ENCODE measurements at regions not wholly inside any gene's neighbourhood (a gene's known extent, or its start where the extent isn't known, plus 50 kb on each side); places are given as distances from the start of the nearest gene placed in this dataset.

GRCh38 chr20:4483961-4484360 lies 202.3 kb upstream of the PRNP start:
- Histone ChIP-seq H3K79me2 (ENCODE audit: insufficient read depth, low read length) (no peaks in the 10 kb centered on the region), H4K20me1 (ENCODE audit: control insufficient read depth, insufficient read depth, insufficient read length) (no peaks in the 10 kb centered on the region), H2AK5ac (ENCODE audit: insufficient read length, low read length) (no peak overlapping the region), H3K14ac (ENCODE audit: insufficient read depth, low read length) (no peak overlapping the region), H2AFZ (ENCODE audit: low read length) (no peak overlapping the region), H3K9ac (ENCODE audit: extremely low read depth, insufficient read length, low read length) (no peak overlapping the region), H3K56ac (ENCODE audit: insufficient read length, low read depth, low read length) (no peak overlapping the region), H3K79me1 (ENCODE audit: insufficient read depth, low read depth, low read length, poor library complexity, severe bottlenecking) (no peaks in the 10 kb centered on the region), H2BK12ac (ENCODE audit: insufficient read length, low read depth, low read length) (no peak overlapping the region), H3K4me2 (ENCODE audit: insufficient read depth, insufficient read length, low read length) (no peak overlapping the region), H3K23me2 (ENCODE audit: insufficient read length, low read depth, low read length, poor library complexity, severe bottlenecking) (no peaks in the 10 kb centered on the region), H4K5ac (ENCODE audit: insufficient read length, low read depth, low read length) (no peak overlapping the region), H3K27me3 (ENCODE audit: insufficient read depth, low read length) (no peaks in the 10 kb centered on the region), H3K27ac (ENCODE audit: insufficient read length, low read depth, low read length) (no peak overlapping the region), H2BK5ac (ENCODE audit: insufficient read length, low read length) (no peak overlapping the region), H2BK20ac (ENCODE audit: low read depth, low read length, poor library complexity, severe bottlenecking) (no peak overlapping the region), H3K9me3 (ENCODE audit: control insufficient read depth, low read depth, low read length) (no peaks in the 10 kb centered on the region), H4K91ac (ENCODE audit: insufficient read length, low read depth, low read length) (no peak overlapping the region), H3K18ac (ENCODE audit: insufficient read length, low read depth, low read length) (no peak overlapping the region), H3K4me1 (ENCODE audit: insufficient read depth, low read length) (peaks cover 10% of the 10 kb centered on the region; the same call in 1 of the 2 replicates), H2BK120ac (ENCODE audit: low read depth, low read length, poor library complexity, severe bottlenecking) (no peak overlapping the region), H3K23ac (ENCODE audit: insufficient read length, low read depth, low read length) (no peak overlapping the region), H2BK15ac (ENCODE audit: low read depth, low read length) (no peak overlapping the region), H3T11ph (ENCODE audit: low read length) (no peak overlapping the region), H3K4ac (ENCODE audit: low read depth, low read length) (no peak overlapping the region), H4K8ac (replicated peaks; ENCODE audit: insufficient read length, low read depth, low read length) (no peak overlapping the region)
- H3K27ac Mint-ChIP-seq, result no peak overlapping the region
- no peak overlapping the region for H3K4me3 Mint-ChIP-seq
- H3K36me3 Mint-ChIP-seq (ENCODE audit: insufficient read depth in 1 of 3, low read depth in 3 of 3), result no peaks in the 10 kb centered on the region
- TF ChIP-seq, protein P1, sequence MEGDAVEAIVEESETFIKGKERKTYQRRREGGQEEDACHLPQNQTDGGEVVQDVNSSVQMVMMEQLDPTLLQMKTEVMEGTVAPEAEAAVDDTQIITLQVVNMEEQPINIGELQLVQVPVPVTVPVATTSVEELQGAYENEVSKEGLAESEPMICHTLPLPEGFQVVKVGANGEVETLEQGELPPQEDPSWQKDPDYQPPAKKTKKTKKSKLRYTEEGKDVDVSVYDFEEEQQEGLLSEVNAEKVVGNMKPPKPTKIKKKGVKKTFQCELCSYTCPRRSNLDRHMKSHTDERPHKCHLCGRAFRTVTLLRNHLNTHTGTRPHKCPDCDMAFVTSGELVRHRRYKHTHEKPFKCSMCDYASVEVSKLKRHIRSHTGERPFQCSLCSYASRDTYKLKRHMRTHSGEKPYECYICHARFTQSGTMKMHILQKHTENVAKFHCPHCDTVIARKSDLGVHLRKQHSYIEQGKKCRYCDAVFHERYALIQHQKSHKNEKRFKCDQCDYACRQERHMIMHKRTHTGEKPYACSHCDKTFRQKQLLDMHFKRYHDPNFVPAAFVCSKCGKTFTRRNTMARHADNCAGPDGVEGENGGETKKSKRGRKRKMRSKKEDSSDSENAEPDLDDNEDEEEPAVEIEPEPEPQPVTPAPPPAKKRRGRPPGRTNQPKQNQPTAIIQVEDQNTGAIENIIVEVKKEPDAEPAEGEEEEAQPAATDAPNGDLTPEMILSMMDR (conservative IDR thresholded peaks at IDR 0.05), result no peak
- H3K9me3 Mint-ChIP-seq, result no peaks in the 10 kb centered on the region
- DNase-seq, result no peak
- H3K4me1 Mint-ChIP-seq, result peaks cover 29 to 44% of the 10 kb centered on the region in 2 experiments
- no peaks in the 10 kb centered on the region; the same call in 1 of the 2 replicates for H3K27me3 Mint-ChIP-seq (ENCODE audit: low read depth)

Data from H9 (cell line).